HG02885 (cell line): ENCODE measurements at regions not wholly inside any gene's neighbourhood (a gene's known extent, or its start where the extent isn't known, plus 50 kb on each side); places are given as distances from the start of the nearest gene placed in this dataset.
A peak's percentile ranks its signal among the peaks of the same experiment; 100 is the strongest.

Source experiments
- ATAC-seq: cut with Tn5 transposase; IDR thresholded peaks from one replicate; pipeline ENCODE4 v1.9.1; 2021; ENCODE audit warnings: mild to moderate bottlenecking; ENCODE audit not compliant: unreplicated experiment, poor library complexity

DNA sequence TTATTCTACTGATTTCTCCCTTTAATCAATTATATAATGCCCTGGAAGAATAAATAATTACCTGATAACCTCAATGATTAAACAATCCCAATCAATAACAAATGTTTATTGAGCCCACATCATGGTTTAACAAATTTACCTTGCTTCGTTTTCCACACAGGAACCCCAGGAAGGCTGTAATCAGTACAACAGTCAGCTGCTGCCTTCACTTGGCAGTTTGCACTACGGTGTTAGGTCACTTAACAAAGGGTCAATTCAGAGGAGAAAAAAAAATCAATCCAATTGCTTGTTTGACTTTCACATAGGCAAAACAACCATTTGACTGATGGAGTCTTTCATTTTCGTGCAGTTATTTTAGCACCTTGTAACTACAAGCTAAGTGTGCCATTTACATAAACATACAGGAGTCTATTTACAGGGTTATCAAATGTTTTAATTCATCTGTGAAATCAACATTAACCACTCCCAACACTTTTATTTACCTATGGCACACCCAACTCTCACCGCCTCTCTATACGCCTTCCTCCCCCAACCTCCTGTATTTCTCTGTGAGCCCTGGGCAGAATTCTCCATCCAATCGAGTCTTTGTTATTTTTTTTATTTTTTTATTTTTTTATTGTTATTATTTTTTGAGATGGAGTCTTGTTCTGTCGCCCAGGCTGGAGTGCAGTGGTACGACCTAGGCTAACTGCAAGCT lies 140.4 kb upstream of the TAB2 start:
- ATAC-seq: no peak

DNA sequence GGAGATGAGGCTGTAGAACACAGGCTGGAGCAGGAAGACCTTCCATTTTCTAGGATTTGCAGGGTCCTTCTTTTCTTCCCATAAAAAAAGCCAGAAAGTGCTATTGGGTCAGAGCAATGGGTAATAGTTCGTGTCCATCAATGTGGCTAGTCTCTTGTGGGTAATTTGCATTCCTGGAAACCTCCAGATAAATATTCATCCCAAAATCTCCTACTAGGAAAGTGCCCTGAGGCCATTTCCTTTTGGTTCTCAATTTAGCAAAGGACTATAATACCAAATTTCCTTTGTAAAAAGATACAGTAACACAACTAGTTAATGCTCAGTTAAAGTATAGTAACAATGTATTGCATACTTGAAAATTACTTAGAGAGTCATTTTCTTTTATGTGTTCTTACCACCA lies 138.1 kb upstream of the TAB2 start:
- no peak for ATAC-seq

DNA sequence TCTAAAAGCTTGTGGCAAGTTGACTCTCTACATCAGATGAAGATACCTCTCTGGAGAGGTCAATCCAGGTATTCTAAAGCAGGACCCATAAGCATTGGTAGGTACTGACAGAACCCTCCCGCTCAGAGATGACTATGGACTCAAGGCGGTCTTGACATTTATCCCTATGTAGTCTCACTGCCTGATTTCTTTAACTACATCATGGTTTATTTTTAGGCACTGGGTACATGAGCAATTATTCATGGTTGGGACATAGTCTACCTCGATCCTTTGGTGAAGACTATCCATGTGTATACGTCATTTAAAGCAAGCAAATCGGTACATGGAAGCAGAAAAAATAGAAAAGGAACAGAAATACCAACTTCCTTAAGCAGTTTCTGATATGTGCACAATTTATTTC lies 136.2 kb upstream of the TAB2 start:
- ATAC-seq: no peak

DNA sequence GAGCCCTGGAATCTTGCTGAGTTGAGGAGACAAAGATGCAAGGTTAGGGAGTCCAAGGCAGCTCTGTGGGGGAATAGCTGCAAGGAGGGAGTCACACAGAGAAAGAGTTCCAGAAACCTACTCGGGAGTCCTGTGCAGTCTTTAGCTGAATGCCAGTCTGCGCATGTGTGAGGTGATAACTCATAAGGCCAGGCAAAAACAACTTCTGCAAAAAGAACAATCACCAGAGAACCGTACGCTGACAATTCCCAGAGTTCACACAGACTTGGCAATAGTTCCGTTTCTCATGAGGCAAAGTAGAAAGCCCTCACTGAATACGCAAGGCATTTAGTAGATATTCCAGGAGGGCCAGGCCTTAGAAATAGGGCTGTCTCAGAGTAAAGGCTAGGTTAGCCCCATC lies 135.2 kb upstream of the TAB2 start:
- no peak for ATAC-seq

DNA sequence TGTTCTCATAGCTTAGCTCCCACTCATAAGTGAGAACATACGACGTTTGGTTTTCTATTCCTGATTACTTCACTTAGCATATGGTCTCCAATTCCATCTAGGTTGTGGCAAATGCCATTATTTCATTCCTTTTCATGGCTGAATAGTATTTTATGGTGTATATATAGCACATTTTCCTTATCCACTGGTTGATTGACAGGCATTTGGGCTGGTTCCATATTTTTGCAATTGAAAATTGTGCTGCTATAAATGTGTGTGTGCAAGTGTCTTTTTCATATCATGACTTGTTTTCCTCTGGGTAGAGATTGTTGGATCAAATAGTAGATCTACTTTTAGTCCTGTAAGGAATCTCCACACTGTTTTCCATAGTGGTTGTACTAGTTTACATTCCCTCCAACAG lies 133.0 kb upstream of the TAB2 start:
- ATAC-seq: no peak

DNA sequence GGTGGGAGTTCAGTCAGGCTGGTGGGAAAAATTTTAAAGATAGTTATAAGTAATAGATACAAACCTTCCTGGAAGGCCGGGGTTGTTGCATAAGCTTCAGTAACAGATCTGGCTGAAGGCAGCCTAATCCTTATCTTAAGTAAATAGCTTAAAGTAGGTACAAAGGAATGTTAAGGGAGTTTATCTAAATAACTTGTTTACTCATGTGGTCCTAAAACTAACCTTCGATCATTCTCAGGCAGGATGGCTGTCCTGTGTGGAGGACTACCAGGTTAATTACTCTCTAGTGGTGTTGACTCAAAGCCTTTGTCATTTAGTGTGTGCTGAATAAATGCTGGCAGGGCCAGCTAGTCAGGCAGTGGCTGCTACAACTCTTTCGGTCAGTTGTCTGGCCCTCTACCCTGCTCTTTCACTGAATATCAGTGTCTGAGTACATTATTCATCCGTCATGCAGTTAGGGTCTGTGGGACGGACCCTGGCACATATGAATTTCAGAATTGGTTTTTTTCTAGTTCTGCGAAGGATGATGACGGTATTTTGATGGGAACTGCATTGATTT lies 131.6 kb upstream of the TAB2 start:
- ATAC-seq: no peak

DNA sequence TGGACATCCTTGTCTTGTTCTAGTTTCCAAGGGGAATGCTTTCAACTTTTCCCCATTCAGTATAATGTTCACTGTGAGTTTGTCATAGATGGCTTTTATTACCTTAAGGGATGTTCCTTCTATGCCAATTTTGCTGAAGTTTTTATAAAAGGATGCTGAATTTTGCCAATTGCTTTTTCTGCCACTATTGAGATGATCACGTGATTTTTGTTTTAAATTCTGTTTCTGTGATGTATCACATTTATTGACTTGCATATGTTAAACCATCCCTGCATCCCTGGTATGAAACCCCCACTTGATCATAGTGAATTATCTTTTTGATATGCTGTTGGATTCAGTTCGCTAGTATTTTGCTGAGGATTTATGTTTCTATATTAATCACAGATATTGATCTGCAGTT lies 130.6 kb upstream of the TAB2 start:
- ATAC-seq: no peak

DNA sequence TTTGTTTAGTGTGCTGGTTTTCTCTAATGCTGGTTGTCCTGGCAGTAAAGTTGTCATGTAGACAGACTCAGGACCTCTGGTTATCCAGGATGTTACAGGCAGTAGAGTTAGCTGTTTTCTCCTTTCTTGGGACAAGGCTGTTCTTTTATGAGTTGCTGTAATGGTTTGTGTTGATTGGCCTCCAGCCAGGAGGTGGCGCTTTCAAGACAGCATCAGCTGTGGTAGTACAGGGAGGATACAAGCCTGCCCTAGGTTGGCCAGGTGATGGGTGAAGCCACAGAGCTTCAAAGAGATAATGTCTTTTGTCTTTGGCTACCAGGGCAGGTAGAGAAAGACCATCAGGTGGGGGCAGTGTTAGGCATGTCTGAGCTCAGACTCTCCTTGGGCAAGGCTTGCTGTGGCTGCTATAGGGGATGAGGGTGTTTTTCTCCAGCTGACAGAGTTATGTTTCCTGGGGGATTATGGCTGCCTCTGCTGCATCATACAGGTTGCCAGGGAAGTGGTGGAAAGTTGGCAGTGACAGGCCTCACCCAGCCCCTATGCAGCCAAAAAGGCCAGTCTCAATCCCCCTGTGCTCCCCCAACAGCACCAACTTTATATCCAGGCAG lies 127.2 kb upstream of the TAB2 start:
- ATAC-seq: no peak

DNA sequence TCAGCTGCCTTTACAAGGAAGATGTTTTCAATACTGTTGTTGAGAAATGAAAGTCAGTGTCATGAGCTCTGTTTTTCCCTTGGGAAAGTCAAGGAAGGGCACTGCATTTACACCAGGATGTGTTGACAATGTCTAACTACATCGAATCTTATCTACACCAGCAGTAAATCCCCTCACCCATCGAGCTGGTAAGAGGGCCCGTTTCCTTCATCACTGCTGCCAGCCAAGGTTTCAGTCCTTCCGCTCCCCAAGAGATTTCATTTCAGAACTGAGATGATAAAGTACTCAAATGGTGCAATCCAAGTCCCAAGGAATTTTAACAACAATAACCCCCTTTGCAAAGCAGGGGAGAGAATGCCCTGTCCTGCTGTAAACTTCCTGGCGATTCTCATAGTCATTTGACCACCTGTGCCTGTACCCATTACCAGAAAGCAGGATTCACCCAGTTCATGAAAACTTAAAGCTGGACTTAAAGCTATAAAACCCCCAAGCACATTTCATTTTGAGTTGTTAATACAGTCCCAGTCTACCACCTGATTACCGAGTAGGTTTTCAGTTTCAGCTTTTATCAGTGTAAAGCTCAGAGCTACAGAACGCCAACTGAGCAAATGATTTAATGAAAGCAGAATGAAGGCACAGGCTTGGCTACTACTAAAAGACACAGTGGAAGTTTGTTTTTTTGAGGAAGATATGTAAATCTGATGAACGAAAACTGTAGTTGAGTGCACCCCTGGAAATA lies 122.5 kb upstream of the TAB2 start:
- peak; percentile 45 for ATAC-seq

DNA sequence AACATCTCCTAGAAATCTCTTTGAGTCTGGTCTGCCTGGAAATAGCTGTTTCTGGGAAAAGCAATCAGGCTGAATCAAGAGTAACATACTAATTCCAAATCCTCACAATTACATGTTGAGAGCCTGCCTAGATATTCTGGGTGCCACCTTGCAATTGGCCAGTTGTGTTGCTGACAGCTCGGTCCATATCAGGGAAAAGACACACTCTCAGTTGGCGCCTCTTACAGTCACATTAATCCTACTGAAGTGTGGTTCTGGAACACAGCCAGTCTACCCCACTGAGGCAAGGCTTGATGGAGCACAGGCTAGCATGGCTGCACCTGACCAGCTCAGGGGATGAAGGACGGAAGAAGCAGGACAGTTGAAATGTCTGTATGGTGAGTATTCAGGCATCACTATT lies 121.4 kb upstream of the TAB2 start:
- no peak for ATAC-seq

DNA sequence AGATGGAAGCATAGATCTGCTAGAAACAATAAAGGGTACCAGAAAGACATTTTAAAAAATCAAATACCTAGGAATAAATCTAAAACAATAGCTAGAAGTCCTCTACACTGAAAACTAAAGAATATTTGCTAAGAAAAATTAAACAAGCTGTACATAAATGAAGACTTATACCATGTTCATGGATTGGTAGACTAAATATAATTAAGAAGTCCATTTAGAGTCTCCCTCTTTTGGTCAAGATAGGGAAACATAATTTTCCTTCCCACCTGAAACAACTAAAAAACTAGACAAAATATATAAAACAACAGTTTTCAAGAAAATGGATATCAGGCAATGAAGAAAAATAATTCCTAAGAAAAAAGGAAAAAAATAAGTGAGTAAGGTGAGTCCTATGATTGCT lies 120.0 kb upstream of the TAB2 start:
- ATAC-seq: no peak

DNA sequence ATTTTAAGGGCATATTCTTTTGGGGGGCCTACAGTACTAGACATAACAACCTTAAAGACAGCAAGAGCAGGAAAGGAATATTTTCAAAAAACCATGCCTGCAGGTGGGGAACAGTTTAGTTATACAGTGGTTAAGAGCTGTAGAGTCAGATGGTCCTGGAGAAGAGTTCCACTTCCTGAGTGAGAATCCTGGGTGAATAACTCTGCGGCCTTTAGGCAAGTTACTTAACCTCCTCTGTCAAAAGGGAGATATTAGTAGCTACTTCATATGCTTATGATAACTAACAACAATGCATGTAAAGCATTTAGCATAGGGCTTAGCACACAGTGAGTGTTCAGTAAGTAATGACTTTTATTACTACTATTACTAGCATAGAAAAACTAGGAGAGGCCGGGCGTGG lies 119.2 kb upstream of the TAB2 start:
- no peak for ATAC-seq

DNA sequence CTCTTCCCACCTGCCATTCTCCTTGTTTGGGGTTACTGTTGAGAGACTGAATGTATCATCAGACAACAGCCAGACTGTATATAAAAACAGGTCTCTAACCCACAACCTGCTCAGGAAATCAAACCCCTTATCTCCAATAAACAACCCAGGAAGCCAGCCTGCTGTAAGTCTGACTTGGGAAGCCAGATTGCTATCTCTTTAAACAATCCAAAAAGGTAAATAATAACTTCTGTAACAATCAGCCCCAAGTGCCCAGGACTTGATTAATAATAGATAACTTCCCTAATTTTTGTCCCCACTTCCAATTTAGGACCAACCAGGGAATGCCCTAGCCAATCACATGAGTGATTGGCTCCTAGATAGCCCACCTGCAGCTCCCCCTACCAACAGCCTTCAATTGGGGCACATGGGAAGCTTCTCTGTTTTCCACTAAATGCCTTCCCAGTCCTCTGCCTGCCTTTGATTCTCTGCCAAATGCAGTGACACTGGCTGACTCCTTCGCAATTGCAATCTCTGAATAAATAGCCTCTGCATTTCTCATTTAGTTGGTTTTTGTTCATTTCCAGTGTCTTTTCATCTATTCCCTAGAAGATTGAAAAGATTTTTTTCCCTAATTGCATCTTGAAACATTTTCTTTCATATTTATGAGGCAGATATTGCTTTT lies 117.1 kb upstream of the TAB2 start:
- no peak for ATAC-seq

DNA sequence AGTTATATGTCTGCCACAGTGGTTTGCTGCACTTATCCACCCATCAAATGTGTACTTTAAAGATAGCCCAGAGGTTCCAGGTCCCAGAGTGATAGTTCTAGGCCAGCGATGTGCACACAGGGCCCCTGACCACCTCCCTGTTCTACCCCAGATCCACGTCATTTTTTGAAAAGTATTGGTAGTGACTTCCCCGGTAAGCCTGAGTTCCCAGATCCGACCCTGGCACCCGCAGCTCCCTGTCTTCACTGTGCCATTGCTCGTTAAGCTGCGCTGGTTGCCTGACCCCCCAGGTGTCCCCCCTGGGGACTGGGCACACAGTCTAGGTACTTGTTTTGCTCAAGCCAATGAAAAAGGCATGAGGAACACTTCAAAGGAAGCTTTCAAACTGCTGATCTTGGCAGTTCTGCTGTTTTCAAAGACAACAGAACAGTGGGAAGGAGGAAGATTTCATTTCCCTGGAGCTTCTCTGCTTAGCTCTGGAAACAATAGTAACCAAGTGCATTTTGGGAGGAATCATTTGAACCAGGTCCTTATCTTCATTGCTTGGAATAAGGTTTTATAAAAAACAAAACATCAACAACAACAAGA lies 116.3 kb upstream of the TAB2 start:
- no peak for ATAC-seq

DNA sequence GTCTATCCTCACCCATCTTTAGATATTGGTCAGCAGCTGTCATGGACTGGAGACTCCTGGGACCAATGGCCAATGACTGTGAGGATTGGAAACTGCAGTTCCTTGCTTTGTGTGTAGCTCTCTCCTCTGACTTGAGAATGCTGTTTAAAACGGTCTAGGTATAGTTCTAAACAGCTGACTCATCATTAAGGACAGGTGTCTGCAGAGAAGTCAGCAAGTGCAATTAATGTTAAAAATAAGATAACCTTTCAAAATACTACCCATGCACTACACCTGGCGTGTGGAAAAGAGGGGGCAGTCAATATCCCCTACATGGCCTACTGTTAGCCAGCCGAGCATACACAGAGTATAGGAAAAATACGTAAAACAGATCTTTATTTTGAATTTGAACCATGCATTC lies 115.4 kb upstream of the TAB2 start:
- ATAC-seq: no peak

DNA sequence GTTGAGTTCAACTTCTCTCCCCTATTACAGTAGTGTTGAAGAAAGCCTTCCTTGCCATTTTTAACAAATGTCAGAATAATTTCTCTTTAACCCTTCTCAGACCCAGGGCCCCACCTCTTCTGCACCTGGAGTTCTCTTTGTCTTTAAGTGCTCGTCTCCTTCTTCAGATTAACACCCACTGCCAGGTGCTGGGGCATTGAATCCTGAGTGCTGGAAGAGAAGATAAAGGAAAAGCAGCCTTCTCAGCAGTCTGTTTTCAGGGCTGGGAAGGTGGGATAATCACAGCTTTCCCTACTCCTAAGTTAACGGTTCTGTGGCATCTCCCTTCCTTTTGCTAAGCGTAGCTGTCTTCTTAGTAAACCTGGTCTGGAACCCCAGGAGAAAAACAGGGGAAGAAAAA lies 114.6 kb upstream of the TAB2 start:
- no peak for ATAC-seq

DNA sequence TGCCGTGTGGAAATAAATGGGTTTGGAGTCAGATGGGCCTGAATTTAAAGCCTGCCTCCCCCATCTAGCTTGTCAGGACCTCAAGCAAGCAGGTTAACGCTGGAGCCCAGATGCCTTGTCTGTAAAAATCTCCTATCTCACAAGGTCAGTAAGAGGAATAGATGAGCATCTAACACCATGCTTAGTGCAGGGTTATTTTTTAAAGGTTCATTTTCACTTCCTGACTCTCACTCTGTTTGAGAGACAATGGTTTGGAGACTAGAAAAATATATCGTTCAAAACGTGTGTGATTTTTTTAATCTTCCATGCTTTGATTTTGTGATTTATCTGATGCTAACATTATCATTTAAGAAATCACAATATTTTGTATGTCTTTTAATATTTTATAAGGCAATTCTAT lies 114.0 kb upstream of the TAB2 start:
- no peak for ATAC-seq

DNA sequence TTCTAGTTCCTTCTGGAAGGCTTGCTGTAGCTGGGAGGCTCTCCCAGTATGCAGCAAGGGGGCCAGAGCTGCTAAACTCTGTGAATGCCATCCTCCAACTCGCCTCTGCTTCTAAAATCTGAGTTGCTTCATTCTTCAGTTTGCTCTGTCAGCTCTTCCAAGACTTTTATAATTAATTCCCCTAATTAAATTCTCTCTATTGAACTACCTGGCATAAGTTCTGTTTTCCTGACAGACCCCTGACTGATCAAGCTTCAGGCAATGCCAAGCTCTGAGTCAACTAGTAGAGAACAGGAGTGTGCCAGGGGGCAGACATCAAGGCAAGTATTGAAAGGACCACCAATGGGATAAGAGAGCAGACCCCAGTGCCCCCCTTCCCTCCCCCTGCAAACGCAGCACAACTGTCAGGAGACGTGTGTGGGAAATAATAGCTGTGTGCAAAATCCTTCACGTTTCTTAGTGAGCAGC lies 109.3 kb upstream of the TAB2 start:
- ATAC-seq: no peak

DNA sequence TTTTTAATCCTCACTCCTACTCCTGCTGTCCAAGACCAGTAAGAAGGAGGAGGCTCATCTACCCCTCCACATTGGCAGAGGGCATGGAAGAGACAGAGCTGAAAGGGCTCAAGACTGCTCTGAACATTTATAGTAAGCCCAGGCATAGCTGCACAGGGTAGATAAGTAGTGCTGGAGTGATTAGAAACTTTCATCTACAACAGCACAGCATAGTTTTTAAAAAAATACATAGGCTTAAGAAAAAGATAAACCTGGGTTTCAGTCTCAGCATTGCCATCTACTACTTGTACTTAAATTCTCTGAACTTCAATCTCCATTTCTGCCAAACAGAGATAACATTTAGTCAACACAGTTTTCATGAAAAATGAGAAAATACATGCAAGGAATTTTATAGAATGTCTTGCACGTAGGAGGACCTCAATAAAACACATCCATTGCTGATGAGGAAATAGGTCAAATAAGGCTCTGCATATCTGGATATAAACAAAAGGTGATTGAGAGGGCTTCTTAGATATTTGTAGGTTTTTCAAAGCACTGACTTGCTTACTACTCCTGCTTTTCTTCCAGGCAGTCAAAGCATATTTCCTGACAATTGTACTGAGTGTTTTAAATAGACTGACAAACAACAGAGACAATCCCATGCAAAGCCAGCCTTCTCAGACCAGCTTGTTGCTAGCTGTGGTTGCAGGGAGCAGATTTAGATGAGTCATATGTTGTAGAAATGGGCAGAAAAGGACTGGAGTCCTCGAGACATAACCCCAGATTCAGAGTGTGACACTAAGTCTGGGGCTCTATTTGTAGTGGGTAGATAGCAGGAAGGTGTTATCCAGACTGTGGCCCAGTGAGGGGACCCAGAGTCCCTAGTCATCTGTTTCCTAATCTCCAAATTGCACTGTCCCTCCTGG lies 107.4 kb upstream of the TAB2 start:
- ATAC-seq: peak; percentile 31
